ENCODE measurements at regions not wholly inside any gene's neighbourhood (a gene's known extent, or its start where the extent isn't known, plus 50 kb on each side); places are given as distances from the start of the nearest gene placed in this dataset.

- 76 to 78% methylated on average over 8 of the region's 8 CpGs for WGBS, 2 donors
- Histone ChIP-seq H3K4me1 (peaks cover 17 to 20% of the 10 kb centered on the region in 2 donors), H3K4me3 (replicated peaks in 1 of 3) (no peak overlapping the region), H3K27ac (no peak overlapping the region), H3K9me3 (no peaks in the 10 kb centered on the region), H3K36me3 (no peaks in the 10 kb centered on the region), H3K27me3 (no peaks in the 10 kb centered on the region)
- intact Hi-C loops (cut with DNase I) = loop anchor here (10.0 kb wide), 3 partner anchors 48 to 302 kb away; partner anchors contain the start of gene ETS2
- DNase-seq = no peak
- TF ChIP-seq CTCF (IDR thresholded peaks at IDR 0.05) = no peak
- no peak for TF ChIP-seq POLR2A (IDR thresholded peaks at IDR 0.05)
These were observed 146.7 kb downstream of the PSMG1 start for GRCh38 chr21:39036581-39036980.

GRCh38 chr21:39034590-39035536 is 148.4 kb downstream of the PSMG1 start:
- DNase-seq = no peak
- Histone ChIP-seq H3K27me3 (no peaks in the 10 kb centered on the region), H3K27ac (peak overlapping the region; percentile 87 to 95 (median 94)), H3K9me3 (no peaks in the 10 kb centered on the region), H3K4me3 (replicated peaks in 1 of 3) (no peak overlapping the region), H3K36me3 (no peaks in the 10 kb centered on the region), H3K4me1 (peaks cover 25 to 31% of the 10 kb centered on the region in 2 donors)
- 45 to 53% methylated on average over 12 of the region's 12 CpGs for WGBS, 2 donors
- intact Hi-C loops (cut with DNase I) = loop anchor here (10.0 kb wide), 3 partner anchors 50 to 300 kb away; partner anchors contain the start of gene ETS2
- TF ChIP-seq CTCF (IDR thresholded peaks at IDR 0.05) (no peak), POLR2A (IDR thresholded peaks at IDR 0.05) (no peak)

DNA sequence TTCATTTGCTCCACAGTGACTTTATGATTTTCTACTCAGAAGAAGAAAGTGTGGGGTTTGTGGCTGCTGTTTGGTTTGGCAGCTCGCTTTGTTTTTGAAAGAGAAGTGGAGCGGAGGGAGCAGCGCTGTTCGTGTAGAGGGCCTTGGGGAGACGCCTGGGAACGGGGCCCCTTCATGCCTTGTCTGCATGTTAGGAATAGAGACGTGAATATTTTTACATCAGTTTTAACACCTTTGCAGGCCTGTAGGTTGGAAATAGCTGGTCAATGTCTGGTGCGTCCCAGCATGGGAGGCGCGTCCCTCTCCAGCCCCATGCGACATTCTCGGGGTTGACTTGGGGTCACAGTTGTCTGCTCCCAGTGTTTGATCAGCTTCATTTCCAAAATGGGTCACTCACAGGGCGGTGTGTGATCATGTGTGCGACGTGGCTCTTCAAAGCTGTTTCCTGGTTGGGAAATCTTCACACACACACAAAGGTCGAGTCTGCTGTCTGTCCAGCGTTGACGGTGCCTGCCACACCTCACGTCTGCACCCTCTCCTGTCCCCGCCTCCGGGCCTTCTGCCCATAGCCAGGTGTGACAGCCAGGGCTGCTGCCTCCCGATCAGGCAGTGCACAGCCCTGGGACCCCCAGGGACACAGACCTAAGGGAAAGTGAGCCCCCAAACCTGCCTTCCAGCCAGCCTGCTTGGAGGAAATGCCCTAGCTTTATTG is 149.2 kb downstream of the PSMG1 start:
- WGBS, 2 donors = 18 to 30% methylated on average over 21 to 22 of the region's 22 CpGs
- Histone ChIP-seq H3K36me3 (no peaks in the 10 kb centered on the region), H3K9me3 (no peaks in the 10 kb centered on the region), H3K27me3 (no peaks in the 10 kb centered on the region), H3K4me3 (replicated peaks in 1 of 3) (no peak overlapping the region), H3K4me1 (peaks cover 31 to 39% of the 10 kb centered on the region in 2 donors), H3K27ac (peak overlapping the region; percentile 87 to 95 (median 94))
- TF ChIP-seq CTCF (IDR thresholded peaks at IDR 0.05) = peak in 2 of 6 experiments; percentile 30 to 32
- TF ChIP-seq POLR2A (IDR thresholded peaks at IDR 0.05) = peak in 1 of 2 donors; percentile 40
- intact Hi-C loops (cut with DNase I) = loop anchor here (10.0 kb wide), 3 partner anchors 51 to 299 kb away; partner anchors contain the start of gene ETS2
- DNase-seq = peak; percentile 93 to 95

DNA sequence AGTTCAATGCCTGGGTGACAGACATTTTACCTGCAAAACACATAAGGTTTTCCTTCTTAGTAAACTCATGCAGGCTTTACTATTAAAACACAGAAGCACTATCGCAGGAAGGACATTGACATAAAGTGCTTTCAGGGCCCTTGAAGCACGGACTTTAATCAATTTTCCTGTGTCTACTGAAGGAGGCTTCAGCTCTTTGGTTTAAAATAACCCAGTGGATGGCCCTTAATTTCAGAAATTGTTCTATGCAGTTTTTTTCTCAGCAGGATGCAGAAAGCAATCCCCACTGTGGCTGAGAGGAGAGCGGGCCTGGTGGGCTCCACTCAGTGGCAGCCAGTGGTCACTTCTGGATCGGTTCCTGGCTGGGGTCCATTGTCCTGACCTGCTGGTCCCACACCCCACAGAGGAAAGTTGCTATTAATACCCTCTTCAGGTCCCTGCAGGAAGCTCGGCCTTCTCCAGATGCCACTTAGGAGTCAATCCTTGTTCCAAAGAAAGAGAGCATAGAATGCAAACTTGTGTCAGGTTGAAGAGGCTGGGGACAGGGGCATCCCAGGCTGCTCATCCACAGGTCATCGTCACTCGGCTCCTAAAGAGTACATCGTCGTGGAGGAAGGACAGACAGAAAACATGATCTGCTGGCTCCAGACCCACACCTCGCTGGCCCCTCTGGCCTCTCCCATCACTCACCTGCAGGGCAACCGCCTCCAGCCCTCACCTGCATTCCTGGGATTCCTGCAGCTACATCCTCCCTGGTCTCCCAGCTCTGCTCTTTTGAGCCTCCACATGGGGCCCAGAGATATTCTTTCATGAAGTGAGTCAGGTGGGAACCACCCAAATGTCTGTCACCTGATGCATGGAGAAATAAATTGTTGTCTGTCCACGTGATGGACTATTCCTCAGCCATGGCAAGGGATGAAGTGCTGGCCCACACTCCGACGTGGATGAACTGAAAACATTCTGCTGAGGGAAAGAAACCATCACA is 153.1 kb downstream of the PSMG1 start:
- intact Hi-C loops (cut with DNase I) = loop anchor here (10.0 kb wide), 3 partner anchors 55 to 295 kb away; partner anchors contain the start of gene ETS2
- Histone ChIP-seq H3K27me3 (no peaks in the 10 kb centered on the region), H3K27ac (peak overlapping the region; percentile 46 to 73 (median 63)), H3K36me3 (no peaks in the 10 kb centered on the region), H3K4me3 (replicated peaks in 1 of 3) (no peak overlapping the region), H3K4me1 (peaks cover 30 to 39% of the 10 kb centered on the region in 2 donors), H3K9me3 (no peaks in the 10 kb centered on the region)
- peak in 1 of 2 donors; percentile 53 for DNase-seq
- 67% methylated on average over 14 of the region's 14 CpGs for WGBS, 2 donors
- no peak for TF ChIP-seq POLR2A (IDR thresholded peaks at IDR 0.05)
